Neural cell (in vitro differentiated cells): ENCODE measurements at regions not wholly inside any gene's neighbourhood (a gene's known extent, or its start where the extent isn't known, plus 50 kb on each side); places are given as distances from the start of the nearest gene placed in this dataset.

ENCODE experiments used
- EZH2 ChIP-seq: fragments of 200-600, 300-800 bp; shearing (Covaris generic), sonication (generic); IDR thresholded peaks from 2 replicates; pipeline ENCODE4 v1.6.1; 2014; ENCODE audit warnings: antibody characterized with exemption, low read length, borderline replicate concordance, mild to moderate bottlenecking; ENCODE audit not compliant: insufficient read depth, poor library complexity, severe bottlenecking
- TF ChIP-seq, protein P1 (sequence below): fragments of 450-650 bp; IDR thresholded peaks from 2 replicates; pipeline ENCODE4 v1.5.1; 2014; ENCODE audit warnings: antibody characterized with exemption, mild to moderate bottlenecking, moderate library complexity; ENCODE audit not compliant: poor library complexity, severe bottlenecking

DNA sequence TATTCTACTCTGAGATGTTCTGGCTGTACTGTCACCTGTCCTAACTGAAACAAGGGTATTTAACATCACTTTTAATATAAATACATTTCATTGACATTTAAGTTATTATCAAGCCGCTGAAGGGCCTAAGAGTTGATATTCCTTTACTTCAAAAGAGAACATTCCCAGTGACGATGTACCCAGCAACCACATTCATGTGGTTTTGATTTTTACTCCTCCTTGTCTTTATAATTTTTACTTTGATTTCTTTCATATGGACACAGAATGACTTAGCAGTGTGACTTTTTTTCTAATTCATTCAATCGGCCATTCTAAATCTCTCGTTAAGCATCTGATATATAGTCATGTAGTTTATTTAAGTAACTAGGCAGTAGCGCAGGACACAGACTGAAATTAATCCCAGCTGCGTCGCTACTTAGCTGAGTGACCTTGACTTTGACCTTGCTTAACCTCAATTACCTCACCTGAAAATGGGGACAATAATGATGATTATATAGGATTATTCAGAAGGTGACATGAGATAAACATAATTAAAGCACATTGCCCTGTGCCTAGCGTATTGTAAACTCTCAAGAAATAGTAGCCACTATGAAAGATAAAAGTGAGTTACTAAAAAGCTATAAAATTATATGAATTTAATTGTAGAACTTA is 476.6 kb downstream of the SETD4 start:
- TF ChIP-seq EZH2, result no peak
- TF ChIP-seq, protein P1, sequence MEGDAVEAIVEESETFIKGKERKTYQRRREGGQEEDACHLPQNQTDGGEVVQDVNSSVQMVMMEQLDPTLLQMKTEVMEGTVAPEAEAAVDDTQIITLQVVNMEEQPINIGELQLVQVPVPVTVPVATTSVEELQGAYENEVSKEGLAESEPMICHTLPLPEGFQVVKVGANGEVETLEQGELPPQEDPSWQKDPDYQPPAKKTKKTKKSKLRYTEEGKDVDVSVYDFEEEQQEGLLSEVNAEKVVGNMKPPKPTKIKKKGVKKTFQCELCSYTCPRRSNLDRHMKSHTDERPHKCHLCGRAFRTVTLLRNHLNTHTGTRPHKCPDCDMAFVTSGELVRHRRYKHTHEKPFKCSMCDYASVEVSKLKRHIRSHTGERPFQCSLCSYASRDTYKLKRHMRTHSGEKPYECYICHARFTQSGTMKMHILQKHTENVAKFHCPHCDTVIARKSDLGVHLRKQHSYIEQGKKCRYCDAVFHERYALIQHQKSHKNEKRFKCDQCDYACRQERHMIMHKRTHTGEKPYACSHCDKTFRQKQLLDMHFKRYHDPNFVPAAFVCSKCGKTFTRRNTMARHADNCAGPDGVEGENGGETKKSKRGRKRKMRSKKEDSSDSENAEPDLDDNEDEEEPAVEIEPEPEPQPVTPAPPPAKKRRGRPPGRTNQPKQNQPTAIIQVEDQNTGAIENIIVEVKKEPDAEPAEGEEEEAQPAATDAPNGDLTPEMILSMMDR, result no peak
